ENCODE measurements at regions not wholly inside any gene's neighbourhood (a gene's known extent, or its start where the extent isn't known, plus 50 kb on each side); places are given as distances from the start of the nearest gene placed in this dataset.

DNA sequence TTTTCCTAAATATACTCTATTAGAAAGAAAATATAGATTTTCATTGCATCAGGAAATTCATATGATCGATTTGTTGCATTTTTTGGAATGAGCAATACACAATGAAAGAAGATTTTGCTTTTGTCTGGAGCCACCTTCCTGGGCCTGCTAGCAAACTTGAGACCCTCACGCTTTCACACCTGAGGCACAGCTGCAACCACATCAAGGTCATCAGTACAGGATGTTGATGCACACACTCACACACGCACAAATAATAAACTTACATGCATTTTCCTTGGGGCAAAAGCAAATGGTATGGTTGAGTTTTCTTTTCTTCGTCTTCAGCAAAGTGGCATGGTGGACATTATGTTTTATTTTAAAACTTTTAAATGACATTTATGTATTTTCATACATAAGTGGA lies 64.8 kb upstream of the SATB1 start:
- DNase-seq (ENCODE audit: low read depth), result no peak
- no peak overlapping the region for H3K4me3 ChIP-seq (ENCODE audit: low read depth, low read length)
- TF ChIP-seq, protein P1, sequence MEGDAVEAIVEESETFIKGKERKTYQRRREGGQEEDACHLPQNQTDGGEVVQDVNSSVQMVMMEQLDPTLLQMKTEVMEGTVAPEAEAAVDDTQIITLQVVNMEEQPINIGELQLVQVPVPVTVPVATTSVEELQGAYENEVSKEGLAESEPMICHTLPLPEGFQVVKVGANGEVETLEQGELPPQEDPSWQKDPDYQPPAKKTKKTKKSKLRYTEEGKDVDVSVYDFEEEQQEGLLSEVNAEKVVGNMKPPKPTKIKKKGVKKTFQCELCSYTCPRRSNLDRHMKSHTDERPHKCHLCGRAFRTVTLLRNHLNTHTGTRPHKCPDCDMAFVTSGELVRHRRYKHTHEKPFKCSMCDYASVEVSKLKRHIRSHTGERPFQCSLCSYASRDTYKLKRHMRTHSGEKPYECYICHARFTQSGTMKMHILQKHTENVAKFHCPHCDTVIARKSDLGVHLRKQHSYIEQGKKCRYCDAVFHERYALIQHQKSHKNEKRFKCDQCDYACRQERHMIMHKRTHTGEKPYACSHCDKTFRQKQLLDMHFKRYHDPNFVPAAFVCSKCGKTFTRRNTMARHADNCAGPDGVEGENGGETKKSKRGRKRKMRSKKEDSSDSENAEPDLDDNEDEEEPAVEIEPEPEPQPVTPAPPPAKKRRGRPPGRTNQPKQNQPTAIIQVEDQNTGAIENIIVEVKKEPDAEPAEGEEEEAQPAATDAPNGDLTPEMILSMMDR (IDR thresholded peaks at IDR 0.05; ENCODE audit: low read depth, low read length, missing control alignments), result no peak

DNA sequence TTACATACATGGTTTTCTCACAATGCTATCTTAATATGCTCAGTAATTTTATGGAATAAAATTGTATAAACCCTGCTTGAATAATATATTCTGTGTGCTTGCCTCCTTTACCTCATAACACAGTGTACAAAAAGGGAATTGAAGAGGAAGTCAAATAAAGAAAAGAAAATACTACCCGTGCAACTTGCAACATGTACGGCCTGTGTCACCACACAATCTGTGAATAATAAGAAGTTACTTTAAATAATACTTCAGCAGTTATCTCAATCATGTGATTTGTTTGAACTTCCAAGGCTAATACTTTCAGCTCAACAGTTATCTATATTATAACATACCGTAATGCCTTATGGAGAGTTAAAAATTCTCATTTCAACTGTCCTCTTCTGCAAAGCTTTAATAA lies 58.1 kb upstream of the SATB1 start:
- TF ChIP-seq, protein P1 (IDR thresholded peaks at IDR 0.05; ENCODE audit: low read depth, low read length, missing control alignments), result no peak
- no peak overlapping the region for H3K4me3 ChIP-seq (ENCODE audit: low read depth, low read length)
- no peak for DNase-seq (ENCODE audit: low read depth)

DNA sequence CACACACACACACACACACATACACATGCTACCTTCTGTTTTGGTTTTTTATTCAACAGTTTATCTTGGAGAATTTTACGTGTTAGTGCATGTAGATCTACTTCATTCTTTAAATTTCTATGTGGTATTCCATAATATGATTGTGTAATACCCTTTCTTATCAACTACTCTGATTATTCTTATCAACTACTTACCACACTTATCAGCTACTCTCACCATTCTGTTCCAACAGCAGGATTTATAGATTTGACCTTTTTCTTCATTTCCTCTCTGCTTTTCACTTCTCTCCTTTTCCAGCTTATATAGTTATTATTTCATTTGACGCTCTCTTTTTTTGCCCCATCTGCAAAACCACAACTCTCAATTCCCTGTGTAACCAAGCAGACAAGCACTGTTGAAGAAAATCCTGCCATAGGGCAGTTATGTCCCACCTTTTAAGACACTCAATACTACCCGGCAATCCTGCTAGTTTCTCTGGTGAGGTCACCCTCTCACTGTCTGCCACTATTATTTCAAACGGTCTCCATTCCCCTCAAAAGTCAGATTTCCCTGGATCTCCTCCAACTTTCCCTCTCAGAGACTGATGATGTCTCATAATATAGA lies 56.9 kb upstream of the SATB1 start:
- TF ChIP-seq, protein P1 (IDR thresholded peaks at IDR 0.05; ENCODE audit: low read depth, low read length, missing control alignments), result no peak
- H3K4me3 ChIP-seq (ENCODE audit: low read depth, low read length), result no peak overlapping the region
- no peak for DNase-seq (ENCODE audit: low read depth)

DNA sequence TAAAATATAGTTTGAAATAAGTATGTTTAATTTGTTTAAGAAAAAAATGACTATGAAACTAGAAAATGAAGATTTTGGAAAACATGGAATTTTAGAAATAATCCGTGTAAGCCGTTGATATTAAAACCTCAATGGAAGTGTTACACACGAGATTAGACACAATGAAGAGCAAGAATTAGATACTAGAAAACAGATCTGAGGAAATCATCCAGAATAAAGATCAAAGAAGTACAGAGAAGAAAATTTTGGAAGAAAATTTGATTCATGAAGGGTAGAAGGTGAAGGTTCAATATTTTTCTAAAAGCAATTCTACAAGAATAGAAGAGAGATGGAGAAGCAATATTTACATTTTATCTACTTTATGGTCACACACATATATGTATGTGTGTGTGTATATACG lies 52.5 kb upstream of the SATB1 start:
- TF ChIP-seq, protein P1 (IDR thresholded peaks at IDR 0.05; ENCODE audit: low read depth, low read length, missing control alignments), result no peak
- H3K4me3 ChIP-seq (ENCODE audit: low read depth, low read length), result no peak overlapping the region
- DNase-seq (ENCODE audit: low read depth), result no peak

Measured in GM12864 (cell line).